ENCODE measurements at regions not wholly inside any gene's neighbourhood (a gene's known extent, or its start where the extent isn't known, plus 50 kb on each side); places are given as distances from the start of the nearest gene placed in this dataset.

GRCh38 chr6:81002126-81002525 is 750.4 kb downstream of the TENT5A start:
- TF ChIP-seq POLR2A (IDR thresholded peaks at IDR 0.05) (no peak), CTCF (IDR thresholded peaks at IDR 0.05) (no peak)

All from testis (tissue), 2 donors.